Erythroblast (primary cell): ENCODE measurements at regions not wholly inside any gene's neighbourhood (a gene's known extent, or its start where the extent isn't known, plus 50 kb on each side); places are given as distances from the start of the nearest gene placed in this dataset.
"Not testable (repeated sequence)": the region's sequence is repeated elsewhere in the genome, so short reads cannot be mapped to it uniquely, and the experiment has no call there.

Source experiments
- GATA1 ChIP-seq: IDR thresholded peaks from 2 replicates; pipeline ENCODE4 v1.6.1; 2011; ENCODE audit warnings: low read depth, mild to moderate bottlenecking, control low read depth, low read length, moderate library complexity
- POLR2A ChIP-seq: IDR thresholded peaks from 2 replicates; pipeline ENCODE4 v1.6.1; 2011; ENCODE audit warnings: mild to moderate bottlenecking, low read length

DNA sequence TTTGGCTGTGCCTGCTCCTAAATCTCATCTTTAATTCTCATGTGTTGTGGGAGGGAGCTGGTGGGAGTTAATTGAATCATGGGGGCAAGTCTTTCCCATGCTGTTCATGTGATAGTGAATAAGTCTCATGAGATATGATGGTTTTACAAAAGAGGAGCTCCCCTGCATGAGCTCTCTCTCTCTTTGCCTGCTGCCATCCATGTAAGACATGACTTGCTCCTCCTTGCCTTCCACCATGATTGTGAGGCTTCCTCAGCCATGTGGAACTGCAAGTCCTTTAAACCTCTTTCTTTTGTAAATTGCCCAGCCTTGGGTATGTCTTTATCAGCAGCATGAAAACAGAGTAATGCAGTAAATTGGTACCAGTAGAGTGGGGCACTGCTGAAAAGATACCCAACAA, 110.6 kb upstream of the SYT10 start:
- TF ChIP-seq POLR2A, GATA1: not testable (repeated sequence)
